ENCODE measurements at regions not wholly inside any gene's neighbourhood (a gene's known extent, or its start where the extent isn't known, plus 50 kb on each side); places are given as distances from the start of the nearest gene placed in this dataset.

DNA sequence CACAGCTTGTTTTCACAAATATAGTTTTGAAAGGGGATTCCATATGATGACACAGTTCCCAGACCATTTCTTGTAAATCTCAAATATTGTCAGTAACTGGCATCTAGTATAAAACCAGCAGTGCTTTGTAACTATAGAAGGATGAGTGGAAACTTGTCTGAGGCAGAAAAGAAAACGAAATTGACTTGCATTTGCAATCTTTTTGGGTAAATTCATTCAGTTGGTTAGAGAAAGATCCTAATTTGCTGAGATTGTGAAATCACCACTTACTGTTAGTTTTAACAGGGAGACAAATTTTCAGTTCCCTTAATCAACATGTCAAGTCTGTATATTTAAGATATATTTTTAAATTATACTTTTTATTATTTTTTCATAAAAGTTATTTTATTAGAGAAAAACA, 71.5 kb upstream of the VEGFC start:
- H3K4me3 ChIP-seq (ENCODE audit: low read depth, low read length) = no peak overlapping the region
- TF ChIP-seq, protein P1, sequence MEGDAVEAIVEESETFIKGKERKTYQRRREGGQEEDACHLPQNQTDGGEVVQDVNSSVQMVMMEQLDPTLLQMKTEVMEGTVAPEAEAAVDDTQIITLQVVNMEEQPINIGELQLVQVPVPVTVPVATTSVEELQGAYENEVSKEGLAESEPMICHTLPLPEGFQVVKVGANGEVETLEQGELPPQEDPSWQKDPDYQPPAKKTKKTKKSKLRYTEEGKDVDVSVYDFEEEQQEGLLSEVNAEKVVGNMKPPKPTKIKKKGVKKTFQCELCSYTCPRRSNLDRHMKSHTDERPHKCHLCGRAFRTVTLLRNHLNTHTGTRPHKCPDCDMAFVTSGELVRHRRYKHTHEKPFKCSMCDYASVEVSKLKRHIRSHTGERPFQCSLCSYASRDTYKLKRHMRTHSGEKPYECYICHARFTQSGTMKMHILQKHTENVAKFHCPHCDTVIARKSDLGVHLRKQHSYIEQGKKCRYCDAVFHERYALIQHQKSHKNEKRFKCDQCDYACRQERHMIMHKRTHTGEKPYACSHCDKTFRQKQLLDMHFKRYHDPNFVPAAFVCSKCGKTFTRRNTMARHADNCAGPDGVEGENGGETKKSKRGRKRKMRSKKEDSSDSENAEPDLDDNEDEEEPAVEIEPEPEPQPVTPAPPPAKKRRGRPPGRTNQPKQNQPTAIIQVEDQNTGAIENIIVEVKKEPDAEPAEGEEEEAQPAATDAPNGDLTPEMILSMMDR (IDR thresholded peaks at IDR 0.05; ENCODE audit: insufficient read depth, low read depth, low read length) = no peak
- no peak for DNase-seq (ENCODE audit: low read depth)

DNA sequence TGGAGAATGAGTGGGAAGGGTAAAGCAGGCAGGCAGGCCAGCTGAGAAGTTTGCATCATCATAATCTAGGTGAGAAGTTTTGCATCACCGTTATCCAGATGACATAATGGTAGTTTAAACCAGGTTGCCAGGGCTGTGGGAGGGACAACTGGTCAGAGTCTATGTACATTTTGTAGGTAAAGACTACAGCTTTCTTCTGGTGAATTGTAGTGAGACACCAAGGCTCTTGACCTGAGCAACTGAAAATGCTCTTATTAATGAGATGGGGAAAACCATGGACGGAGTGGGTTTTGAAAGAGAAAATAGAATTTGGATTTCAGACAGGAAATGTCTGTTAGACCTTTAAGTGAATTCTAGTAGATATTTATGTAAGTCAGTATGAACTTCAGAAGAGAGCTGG, 76.0 kb upstream of the VEGFC start:
- H3K4me3 ChIP-seq (ENCODE audit: low read depth, low read length) = no peak overlapping the region
- TF ChIP-seq, protein P1 (IDR thresholded peaks at IDR 0.05; ENCODE audit: insufficient read depth, low read depth, low read length) = no peak
- DNase-seq (ENCODE audit: low read depth) = no peak

DNA sequence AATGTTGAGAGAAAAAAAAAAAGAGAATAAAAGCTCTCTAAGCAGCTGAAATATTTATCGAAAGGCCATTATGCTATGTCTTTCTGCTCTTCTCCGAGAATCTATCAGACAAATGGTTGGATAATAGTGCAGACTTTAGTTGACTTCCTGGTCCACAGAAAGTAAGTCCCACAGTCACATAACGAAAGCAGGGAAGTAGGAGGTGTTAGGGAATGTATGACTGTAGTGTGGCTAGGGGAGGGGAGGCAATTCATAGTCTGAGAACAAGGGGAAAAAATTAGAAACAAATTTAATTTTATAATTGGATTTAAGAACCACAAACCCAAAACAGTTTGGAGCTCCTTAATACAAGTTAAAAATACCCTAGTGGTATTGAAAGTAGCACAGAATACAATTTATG, 79.7 kb upstream of the VEGFC start:
- no peak overlapping the region for H3K4me3 ChIP-seq (ENCODE audit: low read depth, low read length)
- TF ChIP-seq, protein P1 (IDR thresholded peaks at IDR 0.05; ENCODE audit: insufficient read depth, low read depth, low read length) = no peak
- no peak for DNase-seq (ENCODE audit: low read depth)

DNA sequence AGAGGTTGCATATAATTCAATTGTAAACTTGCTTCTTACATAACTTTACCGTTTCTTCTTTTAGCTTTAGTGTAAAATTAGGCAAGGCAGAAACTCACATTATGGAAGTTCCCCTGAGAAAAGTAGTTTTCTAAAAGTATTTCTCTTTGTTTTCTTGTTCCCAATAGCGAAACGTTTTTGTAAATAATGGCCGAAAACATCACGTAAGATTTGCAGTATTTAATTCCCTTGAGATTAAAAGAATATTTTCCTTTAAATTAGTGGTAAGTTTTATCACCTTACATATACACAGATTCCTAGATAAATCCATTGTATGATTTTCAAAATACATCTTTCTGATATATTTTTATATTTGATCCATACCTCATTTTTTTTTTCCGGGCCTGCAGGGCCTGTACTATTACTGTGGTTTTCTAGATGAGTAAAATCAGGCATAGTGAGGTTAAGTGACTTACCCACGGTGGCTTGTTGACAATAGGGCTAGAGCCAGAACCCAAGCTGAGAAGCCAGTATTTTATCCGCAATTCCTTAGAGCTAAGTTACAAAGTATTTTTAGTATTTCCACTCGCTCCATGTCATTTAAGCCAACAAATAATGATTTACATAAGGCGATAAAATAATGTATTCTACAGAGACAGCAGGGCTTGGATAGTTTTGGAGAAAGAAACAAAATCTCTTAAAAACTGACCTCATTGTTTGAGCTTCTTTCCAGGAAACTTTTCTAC, 82.2 kb upstream of the VEGFC start:
- no peak for DNase-seq (ENCODE audit: low read depth)
- TF ChIP-seq, protein P1 (IDR thresholded peaks at IDR 0.05; ENCODE audit: insufficient read depth, low read depth, low read length) = no peak
- no peak overlapping the region for H3K4me3 ChIP-seq (ENCODE audit: low read depth, low read length)

DNA sequence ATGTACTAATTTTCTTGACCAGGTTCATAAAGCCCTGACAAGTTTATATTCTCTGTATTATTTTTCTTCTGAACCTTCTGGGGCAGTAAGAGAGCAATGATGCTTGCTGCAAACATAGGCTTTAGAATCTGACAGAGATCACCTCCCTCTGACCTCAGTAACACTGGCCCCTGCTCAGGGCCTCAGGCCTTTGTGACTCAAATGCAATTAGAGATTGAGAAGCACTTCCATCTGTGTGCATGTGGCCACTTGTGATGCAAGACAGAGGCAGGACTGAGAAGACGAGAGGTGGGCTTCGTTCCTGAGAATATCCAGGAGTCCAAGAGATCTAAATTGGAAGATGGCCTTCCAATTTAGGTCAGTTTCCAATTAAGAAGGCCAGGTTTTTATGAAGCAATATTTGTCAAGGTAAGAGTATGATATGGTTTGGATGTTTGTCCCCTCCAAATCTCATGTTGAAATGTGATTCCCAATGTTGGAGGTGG, 82.8 kb upstream of the VEGFC start:
- no peak overlapping the region for H3K4me3 ChIP-seq (ENCODE audit: low read depth, low read length)
- DNase-seq (ENCODE audit: low read depth) = no peak
- TF ChIP-seq, protein P1 (IDR thresholded peaks at IDR 0.05; ENCODE audit: insufficient read depth, low read depth, low read length) = no peak

DNA sequence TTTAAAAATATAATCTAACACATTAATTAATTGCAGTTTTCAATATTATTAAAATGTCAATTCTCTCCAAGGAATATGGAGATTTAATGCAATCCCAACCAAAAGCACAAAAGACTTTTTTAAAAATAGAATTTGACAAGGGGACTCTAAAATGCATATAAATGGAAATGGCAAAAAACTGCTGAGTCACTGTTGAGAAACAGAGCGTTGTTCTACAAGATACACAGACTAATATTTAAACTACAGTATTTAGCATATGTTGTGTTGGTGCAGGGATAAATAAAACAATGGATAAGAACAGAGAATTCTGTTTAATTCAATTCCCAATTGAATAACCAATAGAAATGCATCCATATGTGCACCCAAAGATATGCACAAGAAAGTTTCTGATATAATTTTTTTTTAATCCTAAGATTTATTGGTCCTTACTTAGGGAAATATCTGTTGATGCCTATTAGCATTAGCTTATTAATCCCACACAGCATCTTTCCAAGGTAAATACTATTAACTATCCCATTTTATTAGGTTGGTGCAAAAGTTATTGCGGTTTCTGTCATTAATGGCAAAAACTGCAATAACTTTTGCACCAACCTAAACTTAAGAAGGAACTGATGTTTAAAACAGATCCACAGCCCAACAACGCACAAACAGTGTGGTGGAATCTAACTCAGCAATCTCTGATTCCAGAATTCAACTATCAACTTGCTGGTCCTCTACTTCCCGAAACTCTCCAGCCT, 86.8 kb upstream of the VEGFC start:
- peak; percentile 56 for DNase-seq (ENCODE audit: low read depth)
- no peak overlapping the region for H3K4me3 ChIP-seq (ENCODE audit: low read depth, low read length)
- TF ChIP-seq, protein P1 (IDR thresholded peaks at IDR 0.05; ENCODE audit: insufficient read depth, low read depth, low read length) = no peak

Measured in fibroblast of villous mesenchyme (primary cell).